Keratinocyte (primary cell): ENCODE measurements at regions not wholly inside any gene's neighbourhood (a gene's known extent, or its start where the extent isn't known, plus 50 kb on each side); places are given as distances from the start of the nearest gene placed in this dataset.

Source experiments
- DNase-seq: peaks from one replicate; pipeline ENCODE4 v3.0.0-alpha.2; 2011; ENCODE audit warnings: low read depth, missing footprints, low spot score
- FAIRE-seq: peaks from 2 replicates; lab custom pipeline; 2011; peaks lifted over from hg19 to GRCh38; lab: Jason Lieb, UNC
- H2AFZ ChIP-seq: 2 replicates; pipeline ENCODE4 v1.6.0; 2012; ENCODE audit warnings: low read length, control low read depth, inconsistent platforms; ENCODE audit not compliant: control insufficient read depth
- H3K27ac ChIP-seq: 2 replicates; pipeline ENCODE4 v1.5.1; 2011; ENCODE audit warnings: low read length; ENCODE audit not compliant: control insufficient read depth, insufficient read depth
- H3K27me3 ChIP-seq: 3 replicates; pipeline ENCODE4 v1.6.0; 2011; ENCODE audit warnings: low read length; ENCODE audit not compliant: control insufficient read depth, insufficient read depth; ENCODE audit errors: extremely low read depth
- H3K36me3 ChIP-seq, 2 experiments: 2 replicates in 1 of 2; 3 replicates in 1 of 2; pipeline ENCODE4 v1.5.1; 2011; ENCODE audit warnings: low read length in 2 of 2, mild to moderate bottlenecking in 1 of 2; ENCODE audit not compliant: control insufficient read depth in 2 of 2, insufficient read depth in 2 of 2; ENCODE audit errors: extremely low read depth in 1 of 2
- H3K4me1 ChIP-seq: 3 replicates; pipeline ENCODE4 v1.5.1; 2011; ENCODE audit warnings: low read length; ENCODE audit not compliant: control insufficient read depth, insufficient read depth; ENCODE audit errors: extremely low read depth
- H3K4me2 ChIP-seq: 3 replicates; pipeline ENCODE4 v1.6.0; 2011; ENCODE audit warnings: low read depth, low read length; ENCODE audit not compliant: control insufficient read depth, insufficient read depth; ENCODE audit errors: extremely low read depth
- H3K4me3 ChIP-seq, 3 experiments: fragments of 200-600 bp in 1 of 3; sonication (generic) in 1 of 3; 2 replicates in 2 of 3; 3 replicates in 1 of 3; pipeline ENCODE4 v1.5.1; 2011 to 2016; ENCODE audit warnings: low read length in 3 of 3, mild to moderate bottlenecking in 3 of 3, control low read depth in 2 of 3, inconsistent platforms in 1 of 3, low read depth in 1 of 3, mixed read lengths in 1 of 3, mixed run types in 1 of 3, moderate library complexity in 1 of 3; ENCODE audit not compliant: control insufficient read depth in 2 of 3, insufficient read depth in 2 of 3; ENCODE audit errors: extremely low read depth in 1 of 3
- H3K79me2 ChIP-seq: 2 replicates; pipeline ENCODE4 v1.6.0; 2012; ENCODE audit warnings: low read length; ENCODE audit not compliant: control insufficient read depth, insufficient read depth
- H3K9ac ChIP-seq: 3 replicates; pipeline ENCODE4 v1.6.0; 2011; ENCODE audit warnings: low read length; ENCODE audit not compliant: control insufficient read depth, insufficient read depth; ENCODE audit errors: extremely low read depth
- H3K9me1 ChIP-seq: 3 replicates; pipeline ENCODE4 v1.6.0; 2011; ENCODE audit warnings: low read length; ENCODE audit not compliant: control insufficient read depth, insufficient read depth; ENCODE audit errors: extremely low read depth
- H3K9me3 ChIP-seq: 2 replicates; pipeline ENCODE4 v1.5.1; 2012; ENCODE audit warnings: low read depth, low read length; ENCODE audit not compliant: control insufficient read depth
- H4K20me1 ChIP-seq: 3 replicates; pipeline ENCODE4 v1.6.0; 2011; ENCODE audit warnings: low read length; ENCODE audit not compliant: control insufficient read depth, insufficient read depth; ENCODE audit errors: extremely low read depth
- CTCF ChIP-seq, 3 experiments: IDR thresholded peaks in 1 of 3; conservative IDR thresholded peaks in 1 of 3; optimal IDR thresholded peaks in 1 of 3; 2 replicates in 2 of 3; 3 replicates in 1 of 3; pipeline versions ENCODE3 to v1.5.1; 2011; ENCODE audit warnings: low read length in 3 of 3, mild to moderate bottlenecking in 3 of 3, moderate library complexity in 2 of 3, control low read depth in 1 of 3, inconsistent platforms in 1 of 3; ENCODE audit not compliant: insufficient read depth in 2 of 3; ENCODE audit errors: extremely low read depth in 1 of 3
- EZH2 ChIP-seq: IDR thresholded peaks from one replicate; pipeline ENCODE4 v1.6.1; 2012; ENCODE audit warnings: inconsistent platforms, mild to moderate bottlenecking, low read length, moderate library complexity
- dilution Hi-C: fragments of 300-500 bp; cut with MboI; formaldehyde crosslinking; loops from one replicate; pipeline ENCODE4 v1.7.0; 2020; ENCODE audit warnings: low sequenced_read_pairs; ENCODE audit not compliant: extremely low pct_ligation_motif_present

DNA sequence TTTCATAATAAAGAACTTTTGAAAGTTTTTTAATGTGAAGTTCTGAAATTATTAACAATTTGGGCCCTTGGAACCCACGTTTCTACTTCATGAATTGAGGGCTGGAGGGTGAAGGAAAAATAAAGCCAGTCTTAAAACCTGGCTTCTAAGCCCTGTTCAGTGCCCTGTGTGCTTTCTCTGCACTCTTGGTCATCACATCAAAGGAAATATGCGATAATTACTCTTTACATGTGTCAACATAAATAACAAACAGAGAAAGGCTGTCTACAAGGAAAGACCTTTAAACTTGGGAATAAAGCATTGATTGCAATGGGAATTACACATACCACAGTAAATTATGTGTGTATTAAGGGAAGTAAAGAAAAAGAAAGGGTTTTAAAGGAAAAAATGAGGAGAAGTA lies 150.7 kb upstream of the KLF7 start:
- DNase-seq (no peak), FAIRE-seq (no peak)
- no peaks in the 10 kb centered on the region for H3K27me3 ChIP-seq
- no peaks in the 10 kb centered on the region for H3K79me2 ChIP-seq
- H4K20me1 ChIP-seq = no peaks in the 10 kb centered on the region
- no peak overlapping the region for H3K4me3 ChIP-seq
- TF ChIP-seq EZH2 (no peak), CTCF (optimal IDR thresholded peaks at IDR 0.05 in 1 of 3, IDR thresholded peaks at IDR 0.05 in 1 of 3, conservative IDR thresholded peaks at IDR 0.05 in 1 of 3; ENCODE audit: extremely low read depth in 1 of 3, insufficient read depth in 2 of 3, low read length in 3 of 3) (no peak)
- H2AFZ ChIP-seq = no peak overlapping the region
- H3K9ac ChIP-seq = no peak overlapping the region
- H3K27ac ChIP-seq = no peak overlapping the region
- H3K4me2 ChIP-seq = no peak overlapping the region
- no peaks in the 10 kb centered on the region for H3K36me3 ChIP-seq
- dilution Hi-C loops = no loop called here
- no peaks in the 10 kb centered on the region for H3K9me3 ChIP-seq
- no peaks in the 10 kb centered on the region for H3K9me1 ChIP-seq
- peaks cover 20% of the 10 kb centered on the region for H3K4me1 ChIP-seq

DNA sequence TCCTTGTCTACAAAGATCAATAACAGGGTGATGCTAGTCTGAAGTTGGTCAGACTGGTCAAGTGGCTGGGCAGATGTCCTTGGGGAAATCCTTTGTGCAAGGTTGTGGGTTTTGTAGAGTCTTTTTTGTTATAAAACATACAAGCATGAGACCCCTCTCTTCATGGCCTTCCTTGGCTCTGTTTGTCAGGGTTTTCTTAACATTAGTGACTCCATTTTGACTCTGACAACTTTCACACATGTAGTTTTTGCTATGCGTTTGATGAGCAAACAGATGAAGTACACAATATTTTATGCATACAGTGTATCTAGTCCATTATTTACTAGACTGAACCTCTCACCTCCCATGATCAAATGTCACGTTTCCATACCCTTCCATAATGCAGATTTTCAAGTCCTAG lies 151.2 kb upstream of the KLF7 start:
- DNase-seq (no peak), FAIRE-seq (no peak)
- Histone ChIP-seq H3K9me3 (no peaks in the 10 kb centered on the region), H3K9me1 (no peaks in the 10 kb centered on the region), H3K36me3 (no peaks in the 10 kb centered on the region), H3K4me2 (no peak overlapping the region), H3K27ac (peak overlapping the region; percentile 6), H3K79me2 (no peaks in the 10 kb centered on the region), H2AFZ (no peak overlapping the region), H3K27me3 (no peaks in the 10 kb centered on the region), H3K4me3 (no peak overlapping the region), H4K20me1 (no peaks in the 10 kb centered on the region), H3K4me1 (peaks cover 16% of the 10 kb centered on the region), H3K9ac (no peak overlapping the region)
- TF ChIP-seq CTCF (optimal IDR thresholded peaks at IDR 0.05 in 1 of 3, IDR thresholded peaks at IDR 0.05 in 1 of 3, conservative IDR thresholded peaks at IDR 0.05 in 1 of 3; ENCODE audit: extremely low read depth in 1 of 3, insufficient read depth in 2 of 3, low read length in 3 of 3) (no peak), EZH2 (no peak)
- dilution Hi-C loops = no loop called here
